GM23338 (cell line): ENCODE measurements at regions not wholly inside any gene's neighbourhood (a gene's known extent, or its start where the extent isn't known, plus 50 kb on each side); places are given as distances from the start of the nearest gene placed in this dataset.

ENCODE experiments used
- CREB1 ChIP-seq: fragments of 250-450 bp; sonication (Bioruptor Pico); IDR thresholded peaks from 2 replicates; pipeline ENCODE4 v1.5.0; 2020; ENCODE audit warnings: low read depth, mild to moderate bottlenecking, moderate library complexity
- CTCF ChIP-seq, 2 experiments: fragments of 200-600 bp in 1 of 2; sonication (generic) in 1 of 2; conservative IDR thresholded peaks; 2 replicates each; pipeline versions ENCODE4 v1.5.1 to v1.6.1; 2016 to 2017; ENCODE audit warnings: antibody characterized with exemption in 2 of 2, low read depth in 2 of 2, mild to moderate bottlenecking in 2 of 2, moderate library complexity in 1 of 2
- ETS1 ChIP-seq: IDR thresholded peaks from 2 replicates; pipeline ENCODE4 v1.6.1; 2016; ENCODE audit warnings: antibody characterized with exemption
- EZH2phosphoT487 ChIP-seq: fragments of 200-600 bp; sonication (generic); IDR thresholded peaks from one replicate; pipeline ENCODE4 v1.8.1; 2018; ENCODE audit warnings: antibody characterized with exemption; ENCODE audit not compliant: unreplicated experiment
- NANOG ChIP-seq: IDR thresholded peaks from 2 replicates; pipeline ENCODE4 v1.6.1; 2016; ENCODE audit warnings: antibody characterized with exemption, borderline replicate concordance
- POLR2AphosphoS5 ChIP-seq: IDR thresholded peaks from 2 replicates; pipeline ENCODE4 v1.6.1; 2016; ENCODE audit warnings: antibody characterized with exemption, low read depth
- REST ChIP-seq: IDR thresholded peaks from one replicate; pipeline ENCODE4 v1.6.1; 2018; ENCODE audit warnings: antibody characterized with exemption; ENCODE audit not compliant: unreplicated experiment
- ZNF331 ChIP-seq: fragments of 250-450 bp; sonication (Bioruptor Pico); IDR thresholded peaks from 2 replicates; pipeline ENCODE4 v1.5.0; 2020; ENCODE audit warnings: low read depth, mild to moderate bottlenecking, moderate library complexity

GRCh38 chr4:180766944-180767729 lies 1476.1 kb upstream of the TENM3 start:
- TF ChIP-seq CTCF (conservative IDR thresholded peaks at IDR 0.05; ENCODE audit: low read depth in 2 of 2) (no peak), POLR2AphosphoS5 (no peak), ETS1 (no peak), REST (no peak), NANOG (no peak), CREB1 (no peak), EZH2phosphoT487 (no peak), ZNF331 (no peak)
